GM13977 (cell line): ENCODE measurements at regions not wholly inside any gene's neighbourhood (a gene's known extent, or its start where the extent isn't known, plus 50 kb on each side); places are given as distances from the start of the nearest gene placed in this dataset.

Experiments
- DNase-seq: peaks from one replicate; pipeline ENCODE4 v3.0.0; 2012; ENCODE audit warnings: low spot score
- CTCF ChIP-seq: IDR thresholded peaks from 2 replicates; pipeline ENCODE4 v1.5.1; 2012; ENCODE audit warnings: mild to moderate bottlenecking, control low read depth; ENCODE audit not compliant: insufficient read depth; ENCODE audit errors: extremely low read depth, missing control alignments
- in situ Hi-C: fragments of 300-500 bp; cut with MboI; formaldehyde crosslinking; loops from one replicate; pipeline ENCODE4 v1.12.0; 2022; ENCODE audit warnings: low sequenced_read_pairs, low pct_unique_long_range_greater_than_20kb, mixed read lengths, inconsistent platforms; ENCODE audit not compliant: unreplicated experiment

GRCh38 chr5:39652036-39652435 lies 227.3 kb upstream of the DAB2 start:
- in situ Hi-C loops, result no loop called here
- TF ChIP-seq CTCF, result no peak
- DNase-seq, result no peak

- DNase-seq, result no peak
- no peak for TF ChIP-seq CTCF
- in situ Hi-C loops, result no loop called here
Measured at GRCh38 chr5:39650008-39650762, 225.4 kb upstream of the DAB2 start.

- TF ChIP-seq CTCF, result no peak
- DNase-seq, result no peak
- in situ Hi-C loops, result no loop called here
Measured at GRCh38 chr5:39648848-39649227, 224.1 kb upstream of the DAB2 start.

GRCh38 chr5:39648085-39648847 lies 223.5 kb upstream of the DAB2 start:
- in situ Hi-C loops, result no loop called here
- TF ChIP-seq CTCF, result no peak

GRCh38 chr5:39640552-39640951 lies 215.8 kb upstream of the DAB2 start:
- no peak for DNase-seq
- no peak for TF ChIP-seq CTCF
- in situ Hi-C loops, result no loop called here

More at GRCh38 chr5:39648085-39648847, 223.5 kb upstream of the DAB2 start:
- no peak for DNase-seq

GRCh38 chr5:39639618-39640089 lies 214.9 kb upstream of the DAB2 start:
- DNase-seq, result no peak
- in situ Hi-C loops, result no loop called here
- no peak for TF ChIP-seq CTCF
